KMS-11 (cell line): ENCODE measurements at regions not wholly inside any gene's neighbourhood (a gene's known extent, or its start where the extent isn't known, plus 50 kb on each side); places are given as distances from the start of the nearest gene placed in this dataset.

Experiments used
- H2AFZ ChIP-seq: fragments of 200-600 bp; sonication (generic); 2 replicates; pipeline ENCODE4 v1.6.1; 2016; ENCODE audit warnings: antibody characterized with exemption, mixed run types, low read depth
- H3K27ac ChIP-seq: fragments of 200-600 bp; sonication (generic); 2 replicates; pipeline ENCODE4 v1.6.1; 2016; ENCODE audit warnings: mild to moderate bottlenecking, mixed run types
- H3K27me3 ChIP-seq: fragments of 200-600 bp; sonication (generic); 2 replicates; pipeline ENCODE4 v1.6.1; 2017; ENCODE audit warnings: mild to moderate bottlenecking, low read depth, mixed run types, moderate library complexity; ENCODE audit not compliant: insufficient read depth
- H3K36me3 ChIP-seq: fragments of 200-600 bp; sonication (generic); 2 replicates; pipeline ENCODE4 v1.6.1; 2017; ENCODE audit warnings: mild to moderate bottlenecking, mixed run types; ENCODE audit not compliant: insufficient read depth
- H3K4me1 ChIP-seq: fragments of 200-600 bp; sonication (generic); 2 replicates; pipeline ENCODE4 v1.6.1; 2016; ENCODE audit warnings: mild to moderate bottlenecking, low read depth, mixed run types; ENCODE audit not compliant: poor library complexity, severe bottlenecking
- H3K4me2 ChIP-seq: fragments of 200-600 bp; sonication (generic); 2 replicates; pipeline ENCODE4 v1.7.0; 2016; ENCODE audit warnings: mild to moderate bottlenecking, mixed run types
- H3K4me3 ChIP-seq: fragments of 200-600 bp; sonication (generic); IDR thresholded peaks from 2 replicates; pipeline ENCODE4 v1.6.1; 2017; ENCODE audit warnings: low read depth, low read length, mixed read lengths; ENCODE audit not compliant: insufficient read depth
- H3K79me2 ChIP-seq: fragments of 200-600 bp; sonication (generic); 2 replicates; pipeline ENCODE4 v1.6.1; 2016; ENCODE audit warnings: low read depth, mixed run types; ENCODE audit not compliant: insufficient read depth
- H3K9ac ChIP-seq: fragments of 200-600 bp; sonication (generic); 2 replicates; pipeline ENCODE4 v1.6.1; 2016; ENCODE audit warnings: mild to moderate bottlenecking, mixed run types
- H4K20me1 ChIP-seq: fragments of 200-600 bp; sonication (generic); 2 replicates; pipeline ENCODE4 v1.6.1; 2016; ENCODE audit warnings: mild to moderate bottlenecking, mixed run types; ENCODE audit not compliant: insufficient read depth
- TF ChIP-seq, protein P1 (sequence below): fragments of 200-600 bp; sonication (generic); conservative IDR thresholded peaks from 2 replicates; pipeline ENCODE4 v1.6.1; 2017; ENCODE audit warnings: low read depth, mild to moderate bottlenecking, antibody characterized with exemption, low read length, moderate library complexity, mixed read lengths

- H3K36me3 ChIP-seq = no peaks in the 10 kb centered on the region
- TF ChIP-seq, protein P1, sequence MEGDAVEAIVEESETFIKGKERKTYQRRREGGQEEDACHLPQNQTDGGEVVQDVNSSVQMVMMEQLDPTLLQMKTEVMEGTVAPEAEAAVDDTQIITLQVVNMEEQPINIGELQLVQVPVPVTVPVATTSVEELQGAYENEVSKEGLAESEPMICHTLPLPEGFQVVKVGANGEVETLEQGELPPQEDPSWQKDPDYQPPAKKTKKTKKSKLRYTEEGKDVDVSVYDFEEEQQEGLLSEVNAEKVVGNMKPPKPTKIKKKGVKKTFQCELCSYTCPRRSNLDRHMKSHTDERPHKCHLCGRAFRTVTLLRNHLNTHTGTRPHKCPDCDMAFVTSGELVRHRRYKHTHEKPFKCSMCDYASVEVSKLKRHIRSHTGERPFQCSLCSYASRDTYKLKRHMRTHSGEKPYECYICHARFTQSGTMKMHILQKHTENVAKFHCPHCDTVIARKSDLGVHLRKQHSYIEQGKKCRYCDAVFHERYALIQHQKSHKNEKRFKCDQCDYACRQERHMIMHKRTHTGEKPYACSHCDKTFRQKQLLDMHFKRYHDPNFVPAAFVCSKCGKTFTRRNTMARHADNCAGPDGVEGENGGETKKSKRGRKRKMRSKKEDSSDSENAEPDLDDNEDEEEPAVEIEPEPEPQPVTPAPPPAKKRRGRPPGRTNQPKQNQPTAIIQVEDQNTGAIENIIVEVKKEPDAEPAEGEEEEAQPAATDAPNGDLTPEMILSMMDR = no peak
- H3K4me1 ChIP-seq = no peaks in the 10 kb centered on the region
Observed at GRCh38 chr15:95432878-95433405, 897.6 kb upstream of the NR2F2 start.

GRCh38 chr15:95439922-95440376, 890.6 kb upstream of the NR2F2 start:
- Histone ChIP-seq H3K27me3 (no peaks in the 10 kb centered on the region), H3K9ac (no peak overlapping the region), H4K20me1 (no peaks in the 10 kb centered on the region), H3K4me2 (no peak overlapping the region), H3K4me1 (no peaks in the 10 kb centered on the region), H2AFZ (no peak overlapping the region), H3K27ac (no peak overlapping the region), H3K36me3 (no peaks in the 10 kb centered on the region), H3K4me3 (no peak overlapping the region), H3K79me2 (no peaks in the 10 kb centered on the region)
- TF ChIP-seq, protein P1 = no peak

More at GRCh38 chr15:95432878-95433405, 897.6 kb upstream of the NR2F2 start:
- H3K4me2 ChIP-seq = no peak overlapping the region
- no peaks in the 10 kb centered on the region for H4K20me1 ChIP-seq
- no peak overlapping the region for H3K4me3 ChIP-seq
- H3K27ac ChIP-seq = no peak overlapping the region
- H3K27me3 ChIP-seq = no peaks in the 10 kb centered on the region
- no peaks in the 10 kb centered on the region for H3K79me2 ChIP-seq
- H2AFZ ChIP-seq = no peak overlapping the region
- no peak overlapping the region for H3K9ac ChIP-seq

DNA sequence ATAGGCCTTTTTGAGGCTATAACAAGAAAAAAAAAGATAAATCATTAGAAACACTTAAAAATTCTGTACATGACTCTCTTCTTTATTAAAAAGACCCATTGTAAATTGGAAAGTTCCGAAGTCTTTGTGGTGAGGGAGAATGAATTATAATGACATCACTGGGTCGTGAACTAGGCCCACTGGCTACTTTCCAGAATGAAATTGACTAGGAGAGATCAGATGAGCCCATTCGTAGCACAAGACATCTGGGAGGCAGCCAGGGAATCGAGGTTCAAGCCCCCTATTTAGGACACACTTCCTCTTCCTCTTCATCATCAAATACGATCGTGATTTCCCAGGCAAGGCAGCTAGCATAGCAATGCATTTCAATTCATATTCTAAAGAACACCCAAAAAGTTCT, 889.8 kb upstream of the NR2F2 start:
- no peaks in the 10 kb centered on the region for H4K20me1 ChIP-seq
- no peak overlapping the region for H3K27ac ChIP-seq
- H3K4me3 ChIP-seq = no peak overlapping the region
- H3K9ac ChIP-seq = no peak overlapping the region
- H2AFZ ChIP-seq = no peak overlapping the region
- TF ChIP-seq, protein P1 = no peak
- H3K36me3 ChIP-seq = no peaks in the 10 kb centered on the region
- no peaks in the 10 kb centered on the region for H3K4me1 ChIP-seq
- H3K4me2 ChIP-seq = no peak overlapping the region
- H3K27me3 ChIP-seq = no peaks in the 10 kb centered on the region
- H3K79me2 ChIP-seq = no peaks in the 10 kb centered on the region

GRCh38 chr15:95442107-95442719, 888.3 kb upstream of the NR2F2 start:
- H3K27ac ChIP-seq = no peak overlapping the region
- no peak overlapping the region for H3K9ac ChIP-seq
- no peaks in the 10 kb centered on the region for H4K20me1 ChIP-seq
- no peak overlapping the region for H3K4me2 ChIP-seq
- TF ChIP-seq, protein P1 = no peak
- peaks cover 5% of the 10 kb centered on the region for H3K4me1 ChIP-seq
- H3K4me3 ChIP-seq = no peak overlapping the region
- no peaks in the 10 kb centered on the region for H3K27me3 ChIP-seq
- H3K79me2 ChIP-seq = no peaks in the 10 kb centered on the region
- H2AFZ ChIP-seq = no peak overlapping the region
- no peaks in the 10 kb centered on the region for H3K36me3 ChIP-seq
